ENCODE measurements at regions not wholly inside any gene's neighbourhood (a gene's known extent, or its start where the extent isn't known, plus 50 kb on each side); places are given as distances from the start of the nearest gene placed in this dataset.

GRCh38 chr13:64791373-64791772 lies 2438.8 kb downstream of the PCDH9 start:
- TF ChIP-seq ZFX (IDR thresholded peaks at IDR 0.05) = no peak
- no peak for TF ChIP-seq CTCF (conservative IDR thresholded peaks at IDR 0.05)
- H3K27ac ChIP-seq = no peak overlapping the region

- H3K27ac ChIP-seq = no peak overlapping the region
- TF ChIP-seq CTCF (conservative IDR thresholded peaks at IDR 0.05) (no peak), ZFX (IDR thresholded peaks at IDR 0.05) (no peak)
Measured at GRCh38 chr13:64782466-64782865, 2447.7 kb downstream of the PCDH9 start.

DNA sequence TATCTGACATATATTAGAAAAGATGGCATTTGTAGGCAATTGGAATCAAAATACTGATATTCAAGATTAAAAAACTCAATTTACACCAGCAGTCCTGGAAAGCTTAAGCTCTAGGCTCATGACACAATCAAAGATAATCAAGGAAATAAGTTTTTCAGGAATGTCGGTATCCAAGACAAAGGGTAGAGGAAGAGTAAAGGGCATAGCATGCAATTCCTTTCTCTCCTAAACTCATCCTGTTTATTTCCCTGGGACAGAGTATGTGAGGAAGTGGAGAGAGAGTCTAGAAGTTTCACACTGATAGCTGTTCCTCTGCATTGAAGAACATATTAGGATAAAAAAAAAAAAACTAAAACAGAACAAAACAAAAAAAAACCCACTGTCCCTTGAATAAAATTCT lies 2452.1 kb downstream of the PCDH9 start:
- TF ChIP-seq ZFX (IDR thresholded peaks at IDR 0.05) (no peak), CTCF (conservative IDR thresholded peaks at IDR 0.05) (no peak)
- no peak overlapping the region for H3K27ac ChIP-seq

DNA sequence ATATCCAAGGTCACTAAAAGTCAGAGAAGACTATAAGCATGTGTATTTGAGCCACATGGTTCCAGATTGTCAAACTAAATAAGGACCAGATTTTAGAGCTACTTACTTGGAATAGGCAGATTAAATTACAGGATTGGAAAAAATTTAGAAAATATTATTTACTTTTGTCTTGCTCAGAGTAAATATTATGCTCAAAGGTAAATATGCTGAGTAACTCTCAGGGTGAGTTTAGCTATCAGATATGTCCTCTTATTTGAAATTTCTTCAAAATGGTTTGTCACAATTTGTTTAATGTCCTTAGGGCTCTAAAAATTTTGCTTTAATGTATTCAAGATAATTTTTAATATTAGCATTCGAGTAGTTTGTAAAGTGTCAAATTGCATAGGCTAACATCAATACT lies 2455.2 kb downstream of the PCDH9 start:
- H3K27ac ChIP-seq = no peak overlapping the region
- TF ChIP-seq ZFX (IDR thresholded peaks at IDR 0.05) (no peak), CTCF (conservative IDR thresholded peaks at IDR 0.05) (no peak)

DNA sequence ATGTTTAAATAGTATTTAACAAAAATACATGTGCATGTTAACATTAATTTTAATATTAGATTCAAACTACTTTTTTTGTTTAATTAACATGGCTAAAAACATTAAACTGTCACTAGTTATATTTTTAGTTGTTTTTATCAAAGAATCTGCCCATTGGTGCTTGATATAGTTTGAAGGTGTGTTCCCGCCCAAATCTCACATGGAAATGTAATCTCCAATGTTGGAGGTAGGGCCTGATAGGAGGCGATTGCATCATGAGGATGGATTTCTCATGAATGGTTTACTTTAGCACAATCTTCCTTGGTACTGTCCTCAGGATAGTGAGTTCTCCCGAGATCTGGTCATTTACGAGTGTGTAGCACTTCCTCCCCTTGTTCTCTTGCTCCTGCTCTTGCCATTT lies 2459.4 kb downstream of the PCDH9 start:
- H3K27ac ChIP-seq = no peak overlapping the region
- TF ChIP-seq ZFX (IDR thresholded peaks at IDR 0.05) (no peak), CTCF (conservative IDR thresholded peaks at IDR 0.05) (no peak)

DNA sequence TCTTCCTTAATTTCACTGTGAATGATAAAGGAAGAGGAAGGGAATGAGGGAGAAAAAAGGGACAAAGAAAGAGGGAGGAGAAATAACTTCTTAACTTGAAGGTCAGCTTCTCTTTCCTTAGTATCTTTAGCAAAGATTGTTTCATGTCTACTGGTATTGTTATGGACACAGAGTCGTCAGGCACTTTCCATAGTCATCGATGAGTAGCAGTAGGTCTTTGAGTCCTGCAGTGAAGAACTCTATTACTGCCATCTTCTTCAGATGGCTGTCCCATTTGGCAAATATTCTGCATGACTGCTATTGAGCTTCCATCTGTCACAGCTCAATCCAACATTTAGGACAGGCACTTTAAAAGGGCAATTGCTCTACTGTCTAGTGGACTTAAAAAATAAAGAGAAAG lies 2463.1 kb downstream of the PCDH9 start:
- TF ChIP-seq CTCF (conservative IDR thresholded peaks at IDR 0.05) (no peak), ZFX (IDR thresholded peaks at IDR 0.05) (no peak)
- no peak overlapping the region for H3K27ac ChIP-seq

DNA sequence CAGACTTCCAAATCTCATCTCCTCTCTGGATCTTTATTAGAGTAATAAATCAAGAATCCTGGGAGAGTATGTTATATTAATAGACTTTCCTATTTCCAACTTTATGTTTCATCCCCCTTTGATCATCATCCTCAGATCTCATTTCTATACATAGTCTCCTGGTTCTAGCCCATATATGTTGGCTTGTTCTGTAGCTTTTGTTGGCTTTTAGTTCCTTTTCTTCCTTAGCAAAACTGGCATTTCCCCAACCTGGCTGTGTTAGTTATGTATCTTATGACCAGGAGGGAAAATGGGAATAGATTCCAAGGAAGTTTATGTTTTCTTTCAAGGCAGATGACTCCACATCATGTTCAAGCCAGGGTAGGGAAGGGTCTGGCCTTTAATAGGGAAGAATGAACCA lies 2464.5 kb downstream of the PCDH9 start:
- no peak for TF ChIP-seq CTCF (conservative IDR thresholded peaks at IDR 0.05)
- no peak for TF ChIP-seq ZFX (IDR thresholded peaks at IDR 0.05)

More for the DNA sequence above, 2464.5 kb downstream of the PCDH9 start:
- H3K27ac ChIP-seq = no peak overlapping the region

Data from C4-2B (cell line).